Loucy (cell line): ENCODE measurements at regions not wholly inside any gene's neighbourhood (a gene's known extent, or its start where the extent isn't known, plus 50 kb on each side); places are given as distances from the start of the nearest gene placed in this dataset.

Source experiments
- H2AFZ ChIP-seq: fragments of 200-600 bp; sonication (generic); 2 replicates; pipeline ENCODE4 v1.6.0; 2016; ENCODE audit warnings: antibody characterized with exemption, mild to moderate bottlenecking, low read length, moderate library complexity
- H3F3A ChIP-seq: fragments of 200-600 bp; 2 replicates; pipeline ENCODE4 v1.6.0; 2016; ENCODE audit warnings: antibody characterized with exemption, low read depth, mild to moderate bottlenecking
- H3K27me3 ChIP-seq: fragments of 200-600 bp; sonication (generic); 2 replicates; pipeline ENCODE4 v1.6.1; 2014; ENCODE audit warnings: low read length, mild to moderate bottlenecking; ENCODE audit not compliant: insufficient read depth, poor library complexity, severe bottlenecking
- H3K36me3 ChIP-seq: fragments of 200-600 bp; sonication (generic); 2 replicates; pipeline ENCODE4 v1.6.1; 2016; ENCODE audit warnings: low read length; ENCODE audit not compliant: insufficient read depth
- H3K4me1 ChIP-seq: fragments of 200-600 bp; sonication (generic); 2 replicates; pipeline ENCODE4 v1.5.1; 2014; ENCODE audit warnings: low read length, mild to moderate bottlenecking; ENCODE audit not compliant: insufficient read depth, poor library complexity, severe bottlenecking
- H3K4me2 ChIP-seq: fragments of 200-600 bp; sonication (generic); 2 replicates; pipeline ENCODE4 v1.6.0; 2014; ENCODE audit warnings: antibody characterized with exemption, low read length, low read depth, mild to moderate bottlenecking; ENCODE audit not compliant: poor library complexity, severe bottlenecking
- H3K4me3 ChIP-seq: fragments of 200-600 bp; sonication (generic); 2 replicates; pipeline ENCODE4 v1.5.1; 2014; ENCODE audit warnings: low read length, mild to moderate bottlenecking, mixed read lengths; ENCODE audit not compliant: poor library complexity, severe bottlenecking
- H3K79me2 ChIP-seq: fragments of 200-600 bp; sonication (generic); 2 replicates; pipeline ENCODE4 v1.6.1; 2014; ENCODE audit warnings: low read length; ENCODE audit not compliant: insufficient read depth
- H3K9ac ChIP-seq: fragments of 200-600 bp; sonication (generic); 2 replicates; pipeline ENCODE4 v1.6.0; 2014; ENCODE audit warnings: mild to moderate bottlenecking, low read depth, low read length, moderate library complexity; ENCODE audit not compliant: poor library complexity, severe bottlenecking
- H3K9me2 ChIP-seq: fragments of 200-600 bp; sonication (generic); replicated peaks from 2 replicates; pipeline ENCODE4 v1.6.1; 2016; ENCODE audit warnings: low read depth, low read length, mixed read lengths
- H3K9me3 ChIP-seq: fragments of 200-600 bp; sonication (generic); 2 replicates; pipeline ENCODE4 v1.6.1; 2014; ENCODE audit warnings: mild to moderate bottlenecking, antibody characterized with exemption, low read length, low read depth; ENCODE audit not compliant: insufficient read depth
- H4K20me1 ChIP-seq: fragments of 200-600 bp; sonication (generic); 2 replicates; pipeline ENCODE4 v1.6.0; 2014; ENCODE audit warnings: antibody characterized with exemption, low read length, mild to moderate bottlenecking; ENCODE audit not compliant: insufficient read depth, poor library complexity, severe bottlenecking
- EZH2phosphoT487 ChIP-seq: fragments of 200-600 bp; IDR thresholded peaks from 2 replicates; pipeline ENCODE4 v1.6.1; 2018; ENCODE audit warnings: antibody characterized with exemption, mild to moderate bottlenecking, moderate library complexity, borderline replicate concordance
- TF ChIP-seq, protein P1 (sequence below): fragments of 200-600 bp; sonication (generic); conservative IDR thresholded peaks from 2 replicates; pipeline ENCODE4 v1.5.1; 2014; ENCODE audit warnings: mild to moderate bottlenecking, antibody characterized with exemption, low read length

DNA sequence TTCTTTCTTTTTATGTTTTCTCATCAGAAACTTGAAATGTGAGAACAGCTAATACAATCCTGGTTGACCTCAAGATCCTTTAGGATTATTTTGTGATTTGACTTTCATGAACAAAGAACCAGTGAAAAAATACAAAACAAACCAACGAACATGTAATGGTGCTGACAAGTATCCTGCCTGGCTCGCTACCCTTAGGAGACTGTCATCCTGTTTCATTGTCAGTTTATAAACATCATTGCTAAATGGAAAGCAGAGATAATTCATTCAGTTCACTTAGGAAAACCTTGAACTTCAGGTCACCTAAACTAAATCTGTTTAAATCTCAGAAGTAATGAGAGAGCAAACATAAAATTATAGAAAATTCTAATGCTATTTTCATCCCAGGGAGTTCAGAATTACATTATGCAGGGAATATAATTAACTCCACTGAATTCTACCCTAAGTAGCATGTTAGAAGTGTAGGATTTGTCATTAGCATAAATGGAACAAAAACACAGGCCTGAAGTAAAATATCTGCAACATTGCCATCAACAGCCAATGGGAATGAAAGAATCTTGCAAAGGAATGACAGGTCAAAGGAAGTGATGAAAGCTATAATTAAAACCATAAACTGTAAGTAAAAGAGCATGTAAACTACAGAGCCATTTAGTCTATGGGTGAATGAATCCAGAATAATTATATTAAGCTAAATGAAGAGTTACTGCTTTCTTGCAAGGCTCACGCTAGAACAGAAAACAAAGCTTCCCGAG is 401.2 kb upstream of the MANEA start:
- no peaks in the 10 kb centered on the region for H4K20me1 ChIP-seq
- H3K27me3 ChIP-seq: no peaks in the 10 kb centered on the region
- no peaks in the 10 kb centered on the region for H3K79me2 ChIP-seq
- H3K9me2 ChIP-seq: no peaks in the 10 kb centered on the region
- no peak overlapping the region for H3K4me2 ChIP-seq
- no peaks in the 10 kb centered on the region for H3K4me1 ChIP-seq
- no peak overlapping the region for H3K4me3 ChIP-seq
- no peak overlapping the region for H3K9ac ChIP-seq
- no peak overlapping the region for H2AFZ ChIP-seq
- no peaks in the 10 kb centered on the region for H3K9me3 ChIP-seq
- H3K36me3 ChIP-seq: no peaks in the 10 kb centered on the region
- H3F3A ChIP-seq: no peaks in the 10 kb centered on the region
- TF ChIP-seq, protein P1, sequence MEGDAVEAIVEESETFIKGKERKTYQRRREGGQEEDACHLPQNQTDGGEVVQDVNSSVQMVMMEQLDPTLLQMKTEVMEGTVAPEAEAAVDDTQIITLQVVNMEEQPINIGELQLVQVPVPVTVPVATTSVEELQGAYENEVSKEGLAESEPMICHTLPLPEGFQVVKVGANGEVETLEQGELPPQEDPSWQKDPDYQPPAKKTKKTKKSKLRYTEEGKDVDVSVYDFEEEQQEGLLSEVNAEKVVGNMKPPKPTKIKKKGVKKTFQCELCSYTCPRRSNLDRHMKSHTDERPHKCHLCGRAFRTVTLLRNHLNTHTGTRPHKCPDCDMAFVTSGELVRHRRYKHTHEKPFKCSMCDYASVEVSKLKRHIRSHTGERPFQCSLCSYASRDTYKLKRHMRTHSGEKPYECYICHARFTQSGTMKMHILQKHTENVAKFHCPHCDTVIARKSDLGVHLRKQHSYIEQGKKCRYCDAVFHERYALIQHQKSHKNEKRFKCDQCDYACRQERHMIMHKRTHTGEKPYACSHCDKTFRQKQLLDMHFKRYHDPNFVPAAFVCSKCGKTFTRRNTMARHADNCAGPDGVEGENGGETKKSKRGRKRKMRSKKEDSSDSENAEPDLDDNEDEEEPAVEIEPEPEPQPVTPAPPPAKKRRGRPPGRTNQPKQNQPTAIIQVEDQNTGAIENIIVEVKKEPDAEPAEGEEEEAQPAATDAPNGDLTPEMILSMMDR: no peak
- TF ChIP-seq EZH2phosphoT487: no peak

DNA sequence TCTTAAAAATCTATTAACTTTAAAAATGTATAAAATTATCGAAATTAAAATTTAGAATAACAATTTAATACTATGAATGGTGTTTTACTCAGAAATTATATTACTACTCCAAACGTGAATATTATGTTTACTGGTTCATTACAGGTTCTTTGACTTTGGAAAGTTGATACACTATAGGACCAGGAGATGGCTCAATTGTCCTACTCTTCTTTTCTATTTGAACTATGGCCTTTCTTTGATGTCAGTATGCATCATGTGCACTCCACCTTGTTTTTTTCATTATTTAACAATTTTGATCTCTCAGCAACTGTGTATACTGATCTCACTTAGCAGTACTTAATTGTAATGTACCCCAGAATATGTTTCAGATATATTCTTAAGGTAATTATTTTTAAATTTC is 391.5 kb upstream of the MANEA start:
- H3K9me3 ChIP-seq: no peaks in the 10 kb centered on the region
- no peak overlapping the region for H3K4me2 ChIP-seq
- no peak overlapping the region for H2AFZ ChIP-seq
- no peaks in the 10 kb centered on the region for H3K9me2 ChIP-seq
- no peak overlapping the region for H3K4me3 ChIP-seq
- H3K36me3 ChIP-seq: no peaks in the 10 kb centered on the region
- H3F3A ChIP-seq: no peaks in the 10 kb centered on the region
- no peaks in the 10 kb centered on the region for H3K79me2 ChIP-seq
- no peaks in the 10 kb centered on the region for H4K20me1 ChIP-seq
- H3K9ac ChIP-seq: no peak overlapping the region
- no peaks in the 10 kb centered on the region for H3K4me1 ChIP-seq
- TF ChIP-seq, protein P1: no peak
- no peak for TF ChIP-seq EZH2phosphoT487
- no peaks in the 10 kb centered on the region for H3K27me3 ChIP-seq

DNA sequence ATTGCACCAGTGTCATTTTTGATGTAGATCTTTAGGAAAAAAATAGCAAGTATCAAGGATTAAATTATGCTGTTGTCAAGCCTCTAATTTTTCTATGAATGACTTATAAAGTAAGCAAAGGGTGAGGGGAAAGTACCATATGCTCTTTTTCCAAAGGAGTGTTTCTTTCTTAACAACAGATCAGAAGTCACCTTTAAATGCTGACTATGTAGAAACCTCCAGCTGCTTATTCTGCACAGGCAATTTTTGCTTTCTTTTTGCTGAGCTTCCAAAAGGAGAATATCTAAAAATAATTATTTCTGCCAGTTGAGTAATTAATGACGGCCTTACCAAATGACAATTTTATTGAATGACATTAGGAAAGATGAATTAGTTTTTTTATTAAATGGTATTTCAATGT is 390.6 kb upstream of the MANEA start:
- no peaks in the 10 kb centered on the region for H3K27me3 ChIP-seq
- no peaks in the 10 kb centered on the region for H3F3A ChIP-seq
- H3K79me2 ChIP-seq: no peaks in the 10 kb centered on the region
- TF ChIP-seq, protein P1: no peak
- TF ChIP-seq EZH2phosphoT487: no peak
- no peaks in the 10 kb centered on the region for H3K4me1 ChIP-seq
- H3K4me2 ChIP-seq: no peak overlapping the region
- no peak overlapping the region for H3K4me3 ChIP-seq
- H3K9me3 ChIP-seq: no peaks in the 10 kb centered on the region
- no peaks in the 10 kb centered on the region for H3K9me2 ChIP-seq
- no peaks in the 10 kb centered on the region for H3K36me3 ChIP-seq
- no peak overlapping the region for H2AFZ ChIP-seq
- no peak overlapping the region for H3K9ac ChIP-seq
- H4K20me1 ChIP-seq: no peaks in the 10 kb centered on the region
